Peyer's patch (tissue), 4 donors: ENCODE measurements at regions not wholly inside any gene's neighbourhood (a gene's known extent, or its start where the extent isn't known, plus 50 kb on each side); places are given as distances from the start of the nearest gene placed in this dataset.
A peak's percentile ranks its signal among the peaks of the same experiment; 100 is the strongest.
"Not testable (repeated sequence)": the region's sequence is repeated elsewhere in the genome, so short reads cannot be mapped to it uniquely, and the experiment has no call there.

Experiments
- DNase-seq, 3 donors: peaks; one replicate each; pipeline ENCODE4 v3.0.0-alpha.2; 2017 to 2019
- H3K27ac ChIP-seq, 4 donors: fragments of 200-600 bp; sonication (generic); one replicate each; pipeline ENCODE4 v1.5.1; 2016 to 2019
- H3K27me3 ChIP-seq, 2 donors: fragments of 200-600 bp; sonication (generic); one replicate each; pipeline ENCODE4 v1.5.1; 2019
- H3K36me3 ChIP-seq, 3 donors: fragments of 200-600 bp; sonication (generic); one replicate each; pipeline ENCODE4 v1.5.1; 2016 to 2019
- H3K4me1 ChIP-seq, 4 donors: fragments of 200-600 bp; sonication (generic); one replicate each; pipeline ENCODE4 v1.5.1; 2016 to 2019
- H3K4me3 ChIP-seq, 4 donors: fragments of 200-600 bp; sonication (generic); 1 replicate in 3 of 4; 2 replicates in 1 of 4; pipeline ENCODE4 v1.5.1; 2016 to 2019; ENCODE audit warnings: mild to moderate bottlenecking in 1 of 4
- H3K9me3 ChIP-seq, 4 donors: fragments of 200-600 bp; sonication (generic); one replicate each; pipeline ENCODE4 v1.5.1; 2016 to 2019; ENCODE audit warnings: mild to moderate bottlenecking in 1 of 4
- POLR2A ChIP-seq, 2 donors: fragments of 450-650 bp; IDR thresholded peaks; one replicate each; pipeline ENCODE4 v1.5.1; 2017; ENCODE audit warnings: antibody characterized with exemption in 2 of 2, mild to moderate bottlenecking in 2 of 2, moderate library complexity in 2 of 2
- TF ChIP-seq, protein P1 (sequence below), 6 experiments: fragments of 450-650 bp in 4 of 6; fragments of 200-600 bp in 2 of 6; sonication (generic) in 1 of 6; IDR thresholded peaks; one replicate each; pipeline ENCODE4 v1.5.1; 2017 to 2019; ENCODE audit warnings: antibody characterized with exemption in 6 of 6, mild to moderate bottlenecking in 3 of 6, moderate library complexity in 1 of 6

DNA sequence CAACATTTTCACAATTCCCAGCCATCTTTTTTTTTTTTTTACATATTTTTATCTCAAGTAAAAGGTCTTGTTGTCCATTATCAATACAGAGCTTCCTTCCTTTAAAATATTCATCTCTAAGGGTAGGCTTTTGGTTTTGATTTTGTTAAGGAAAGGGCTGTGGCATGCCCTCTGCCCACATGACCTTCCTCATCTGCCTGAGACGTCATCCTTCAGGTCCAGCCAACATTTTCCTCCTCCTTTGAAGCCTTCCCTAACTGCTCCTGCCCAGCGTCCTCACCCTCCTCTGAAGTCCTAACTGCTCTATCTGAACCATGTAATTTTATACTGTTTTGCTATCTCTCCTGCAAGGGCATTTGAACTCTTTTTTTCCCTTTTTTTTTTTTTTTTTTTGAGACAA is 73.9 kb upstream of the TGM3 start:
- Histone ChIP-seq H3K36me3 (no peaks in the 10 kb centered on the region), H3K4me3 (no peak overlapping the region), H3K27ac (no peak overlapping the region), H3K27me3 (no peaks in the 10 kb centered on the region), H3K9me3 (peaks cover 0 to 4% (median 0%) of the 10 kb centered on the region in 4 donors), H3K4me1 (no peaks in the 10 kb centered on the region)
- no peak for TF ChIP-seq POLR2A (IDR thresholded peaks at IDR 0.05)
- TF ChIP-seq, protein P1, sequence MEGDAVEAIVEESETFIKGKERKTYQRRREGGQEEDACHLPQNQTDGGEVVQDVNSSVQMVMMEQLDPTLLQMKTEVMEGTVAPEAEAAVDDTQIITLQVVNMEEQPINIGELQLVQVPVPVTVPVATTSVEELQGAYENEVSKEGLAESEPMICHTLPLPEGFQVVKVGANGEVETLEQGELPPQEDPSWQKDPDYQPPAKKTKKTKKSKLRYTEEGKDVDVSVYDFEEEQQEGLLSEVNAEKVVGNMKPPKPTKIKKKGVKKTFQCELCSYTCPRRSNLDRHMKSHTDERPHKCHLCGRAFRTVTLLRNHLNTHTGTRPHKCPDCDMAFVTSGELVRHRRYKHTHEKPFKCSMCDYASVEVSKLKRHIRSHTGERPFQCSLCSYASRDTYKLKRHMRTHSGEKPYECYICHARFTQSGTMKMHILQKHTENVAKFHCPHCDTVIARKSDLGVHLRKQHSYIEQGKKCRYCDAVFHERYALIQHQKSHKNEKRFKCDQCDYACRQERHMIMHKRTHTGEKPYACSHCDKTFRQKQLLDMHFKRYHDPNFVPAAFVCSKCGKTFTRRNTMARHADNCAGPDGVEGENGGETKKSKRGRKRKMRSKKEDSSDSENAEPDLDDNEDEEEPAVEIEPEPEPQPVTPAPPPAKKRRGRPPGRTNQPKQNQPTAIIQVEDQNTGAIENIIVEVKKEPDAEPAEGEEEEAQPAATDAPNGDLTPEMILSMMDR (IDR thresholded peaks at IDR 0.05) = no peak
- no peak for DNase-seq

DNA sequence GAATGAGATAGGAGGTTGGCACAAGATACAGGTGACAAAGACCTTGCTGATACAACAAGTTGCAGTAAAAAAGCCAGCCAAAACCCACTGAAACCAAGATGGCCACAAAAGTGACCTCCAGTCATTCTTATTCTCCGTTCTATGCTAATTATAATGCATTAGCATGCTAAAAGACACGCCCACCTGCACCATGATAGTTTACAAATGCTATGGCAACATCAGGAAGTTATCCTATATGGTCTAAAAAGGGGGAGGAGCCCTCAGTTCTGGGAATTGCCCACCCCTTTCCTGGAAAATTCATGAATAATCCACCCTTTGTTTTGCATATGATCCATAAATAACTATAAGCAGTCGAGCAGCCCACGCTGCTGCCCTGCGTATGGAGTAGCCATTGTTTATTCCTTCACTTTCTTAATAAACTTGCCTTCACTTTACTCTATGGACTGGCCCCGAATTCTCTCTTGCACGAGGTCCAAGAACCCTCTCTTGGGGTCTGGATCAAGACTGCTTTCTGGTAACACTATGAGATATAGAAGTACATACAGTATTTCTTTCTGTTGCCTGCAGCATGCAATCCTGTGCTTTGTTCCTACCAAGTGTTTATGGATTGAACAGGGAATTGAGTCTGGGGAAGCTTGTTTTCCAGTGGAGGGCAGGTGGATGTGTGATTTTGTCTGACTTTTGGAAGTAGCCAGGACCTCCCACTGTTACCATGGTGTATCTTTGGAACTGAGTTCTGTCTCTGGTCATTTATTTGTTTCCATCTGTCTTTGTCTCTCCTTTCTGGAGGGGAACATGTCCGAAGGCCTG is 72.0 kb upstream of the TGM3 start:
- Histone ChIP-seq H3K27me3 (no peaks in the 10 kb centered on the region), H3K9me3 (peaks cover 0 to 4% (median 0%) of the 10 kb centered on the region in 4 donors), H3K4me3 (no peak overlapping the region), H3K36me3 (no peaks in the 10 kb centered on the region), H3K27ac (no peak overlapping the region), H3K4me1 (no peaks in the 10 kb centered on the region)
- no peak for TF ChIP-seq POLR2A (IDR thresholded peaks at IDR 0.05)
- DNase-seq = no peak

DNA sequence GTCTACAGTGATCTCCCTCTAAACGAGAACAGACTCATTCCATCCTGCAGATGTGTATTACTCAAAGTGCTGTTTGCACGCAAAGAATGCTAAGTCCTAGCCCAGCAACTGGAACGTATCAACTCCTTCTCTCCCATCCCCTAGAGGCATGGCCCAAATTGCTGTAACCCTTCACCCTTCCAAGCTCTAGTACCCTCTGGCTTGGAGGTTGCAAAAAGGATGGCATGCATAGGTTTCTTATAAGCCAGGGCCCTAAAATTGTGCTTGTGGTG is 71.5 kb upstream of the TGM3 start:
- Histone ChIP-seq H3K4me3 (no peak overlapping the region), H3K4me1 (no peaks in the 10 kb centered on the region), H3K27me3 (no peaks in the 10 kb centered on the region), H3K36me3 (no peaks in the 10 kb centered on the region), H3K27ac (no peak overlapping the region), H3K9me3 (peaks cover 0 to 3% (median 0%) of the 10 kb centered on the region in 4 donors)
- DNase-seq = no peak
- TF ChIP-seq, protein P1 (IDR thresholded peaks at IDR 0.05) = no peak
- no peak for TF ChIP-seq POLR2A (IDR thresholded peaks at IDR 0.05)

DNA sequence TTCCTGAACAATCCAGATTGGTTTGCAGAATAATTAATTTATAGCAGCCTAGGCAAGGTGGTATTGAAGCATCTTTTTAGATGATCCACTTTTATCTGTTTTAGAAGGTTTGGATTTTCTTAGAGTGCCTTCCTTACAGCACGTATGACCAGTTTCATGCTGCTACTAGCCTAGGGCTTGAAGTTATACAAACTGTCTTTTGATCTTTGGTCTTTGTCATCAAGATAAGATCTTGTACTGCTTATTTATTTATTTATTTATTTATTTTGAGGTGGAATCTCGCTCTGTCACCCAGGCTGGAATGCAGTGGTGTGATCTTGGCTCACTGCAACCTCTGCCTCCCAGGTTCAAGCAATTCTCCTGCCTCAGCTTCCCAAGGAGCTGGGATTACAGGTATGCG is 68.5 kb upstream of the TGM3 start:
- H3K27ac ChIP-seq = peak overlapping the region in 1 of 4 donors; percentile 35
- not testable (repeated sequence) for H3K36me3 ChIP-seq, H3K4me3 ChIP-seq, DNase-seq, H3K9me3 ChIP-seq, H3K27me3 ChIP-seq, H3K4me1 ChIP-seq

DNA sequence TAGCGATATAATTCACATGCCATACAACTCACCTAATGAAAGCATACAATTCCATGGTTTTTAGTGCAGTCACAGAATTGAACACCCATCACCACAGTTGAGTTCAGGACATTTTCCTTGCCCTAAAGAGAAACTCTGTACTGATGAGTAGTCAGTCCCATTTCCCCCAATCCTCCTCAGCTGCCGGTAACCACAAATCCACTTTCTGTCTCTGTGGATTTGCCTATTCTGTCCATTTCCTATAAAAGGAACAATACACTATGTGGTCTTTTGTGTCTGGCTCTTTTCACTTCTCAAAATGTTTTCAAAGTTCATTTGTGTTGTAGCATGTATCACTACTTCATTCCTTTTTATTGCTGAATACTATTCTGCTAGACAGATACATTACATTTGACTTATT is 67.9 kb upstream of the TGM3 start:
- DNase-seq = no peak

DNA sequence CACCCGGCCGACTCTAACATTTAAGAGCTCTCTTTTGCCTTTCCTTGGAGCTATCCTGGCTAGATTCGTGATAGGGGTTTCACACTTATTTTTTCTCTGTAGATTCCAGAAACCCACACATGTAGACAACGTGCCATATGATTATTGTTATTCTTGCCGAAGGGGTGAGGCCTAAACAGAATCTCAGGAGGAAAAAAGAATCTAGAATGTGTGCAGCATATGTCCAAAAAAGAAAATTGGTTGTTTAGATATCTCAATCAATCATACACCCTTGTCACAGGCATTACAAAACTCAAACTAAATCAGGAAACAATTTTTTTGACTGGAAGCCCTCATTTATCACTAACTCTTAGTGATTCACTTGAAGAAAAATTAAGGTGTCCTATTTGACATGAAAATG is 66.9 kb upstream of the TGM3 start:
- TF ChIP-seq, protein P1 (IDR thresholded peaks at IDR 0.05) = no peak
- TF ChIP-seq POLR2A (IDR thresholded peaks at IDR 0.05) = no peak
- Histone ChIP-seq H3K36me3 (no peaks in the 10 kb centered on the region), H3K9me3 (no peaks in the 10 kb centered on the region), H3K27ac (no peak overlapping the region), H3K27me3 (no peaks in the 10 kb centered on the region), H3K4me3 (no peak overlapping the region), H3K4me1 (no peaks in the 10 kb centered on the region)
- no peak for DNase-seq

More for the DNA sequence above, 67.9 kb upstream of the TGM3 start:
- H3K4me3 ChIP-seq = no peak overlapping the region
- H3K4me1 ChIP-seq = no peaks in the 10 kb centered on the region
- H3K36me3 ChIP-seq = no peaks in the 10 kb centered on the region
- no peak overlapping the region for H3K27ac ChIP-seq
- no peaks in the 10 kb centered on the region for H3K9me3 ChIP-seq
- TF ChIP-seq, protein P1 (IDR thresholded peaks at IDR 0.05) = no peak
- no peak for TF ChIP-seq POLR2A (IDR thresholded peaks at IDR 0.05)
- no peaks in the 10 kb centered on the region for H3K27me3 ChIP-seq
